ENCODE measurements at regions not wholly inside any gene's neighbourhood (a gene's known extent, or its start where the extent isn't known, plus 50 kb on each side); places are given as distances from the start of the nearest gene placed in this dataset.
"Not testable (repeated sequence)": the region's sequence is repeated elsewhere in the genome, so short reads cannot be mapped to it uniquely, and the experiment has no call there.

DNA sequence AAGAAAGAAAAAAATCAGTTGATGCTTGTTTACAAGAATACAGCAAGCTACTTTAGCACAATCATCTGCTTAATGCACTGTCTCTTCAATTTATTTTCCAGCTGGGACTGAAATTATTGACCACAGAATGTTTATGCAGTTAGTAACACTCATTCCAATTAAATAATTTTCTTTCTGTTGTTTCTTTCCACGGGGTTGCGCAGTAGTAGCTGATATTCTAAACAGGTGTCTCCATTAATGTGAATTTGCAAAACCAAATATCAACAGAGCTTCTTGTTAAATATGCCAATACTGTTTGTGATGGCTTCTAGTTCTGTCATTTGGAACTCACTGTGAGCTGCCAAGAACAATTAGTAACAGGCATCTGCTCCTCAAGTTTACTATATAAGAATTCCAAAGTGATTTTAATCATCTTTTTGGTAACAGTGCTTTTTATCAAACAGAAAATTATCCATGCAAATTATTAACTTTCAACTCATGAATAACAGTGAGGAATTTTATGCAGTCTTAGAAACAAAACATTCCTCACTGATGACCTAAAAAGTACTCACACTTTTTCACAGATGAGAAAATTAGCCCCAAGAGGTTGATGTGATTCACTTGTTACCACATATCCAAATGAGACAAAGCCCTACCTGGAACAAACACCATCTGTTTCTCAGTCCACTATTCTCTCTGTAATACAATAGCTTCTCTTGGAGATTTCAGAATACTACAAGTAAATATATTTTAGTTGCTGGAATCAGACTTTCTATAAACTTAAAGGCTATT lies 567.6 kb upstream of the RGMB start:
- DNase-seq (ENCODE audit: low spot score) = no peak

DNA sequence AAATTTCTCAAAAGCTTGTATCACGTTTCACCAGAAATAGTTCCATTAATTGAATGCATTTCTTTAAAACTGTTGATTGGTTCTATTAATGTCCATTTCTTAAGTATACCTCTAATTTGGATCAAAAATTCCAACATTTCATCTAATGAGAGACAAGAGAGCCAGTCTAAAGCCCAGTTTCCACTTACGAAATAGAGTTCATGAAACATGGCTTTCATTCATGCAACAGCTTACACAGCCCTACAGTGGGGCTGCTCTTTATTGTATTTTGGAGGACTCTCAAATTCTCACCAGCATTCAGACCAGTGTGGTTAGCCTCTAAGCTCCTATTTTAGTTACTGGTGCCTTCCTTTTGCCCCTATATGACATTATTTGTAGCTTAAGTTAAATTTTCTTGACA lies 566.9 kb upstream of the RGMB start:
- DNase-seq (ENCODE audit: low spot score) = no peak

DNA sequence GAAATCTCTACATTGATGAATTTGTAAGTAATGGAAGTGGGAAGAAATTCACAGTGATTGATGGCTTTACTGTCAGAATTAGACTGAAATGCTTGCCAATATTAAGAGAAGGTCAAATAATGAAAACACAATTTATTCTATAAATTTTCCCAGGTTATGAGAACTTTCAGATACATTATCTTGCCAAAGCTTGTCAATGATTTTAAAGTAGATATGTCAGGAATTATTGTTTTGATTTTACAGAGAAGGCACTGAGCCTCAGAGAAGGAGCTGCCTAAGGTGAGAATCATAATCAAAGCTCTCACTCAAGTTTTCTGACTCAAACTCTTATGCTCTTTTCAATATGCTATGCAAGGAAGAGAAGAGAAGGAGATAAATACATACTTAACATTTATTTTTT lies 564.0 kb upstream of the RGMB start:
- no peak for DNase-seq (ENCODE audit: low spot score)

DNA sequence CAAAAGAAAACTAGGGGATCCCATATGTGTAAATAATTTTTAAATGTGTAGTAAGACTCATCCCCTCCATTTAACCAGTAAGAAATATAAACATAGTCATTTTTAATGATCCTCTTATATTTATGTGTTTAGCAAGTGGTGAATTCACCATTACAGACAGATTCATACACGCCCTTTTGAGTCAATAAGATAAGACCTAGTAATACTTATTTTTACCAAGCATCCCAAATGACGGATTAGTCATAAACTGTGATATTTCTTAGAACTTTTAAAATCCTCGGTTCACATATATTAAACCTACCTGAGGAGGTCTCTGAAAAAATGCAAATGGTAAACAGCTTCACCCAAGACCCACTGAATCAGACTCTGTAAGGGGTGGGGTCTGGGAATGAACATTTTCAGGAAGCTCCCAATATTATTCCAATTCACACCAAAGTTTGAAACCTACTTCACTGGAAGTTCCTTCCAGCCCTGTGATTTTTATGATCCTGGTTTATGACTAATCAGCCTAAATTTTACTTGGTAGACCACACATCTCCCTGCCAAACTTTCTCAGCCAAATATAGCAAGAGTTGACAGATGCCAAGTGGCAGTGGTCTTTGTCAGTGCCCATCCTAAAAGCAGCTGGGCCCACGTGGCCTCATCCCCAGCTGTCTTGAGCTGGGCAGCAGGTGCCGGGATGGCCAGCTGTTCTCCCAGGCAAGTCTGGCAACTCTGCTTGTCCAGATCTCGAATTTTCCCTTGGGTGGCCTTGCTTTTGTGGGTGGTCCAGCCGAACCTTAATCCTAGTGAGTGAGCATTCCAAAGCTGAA lies 559.0 kb upstream of the RGMB start:
- no peak for DNase-seq (ENCODE audit: low spot score)

DNA sequence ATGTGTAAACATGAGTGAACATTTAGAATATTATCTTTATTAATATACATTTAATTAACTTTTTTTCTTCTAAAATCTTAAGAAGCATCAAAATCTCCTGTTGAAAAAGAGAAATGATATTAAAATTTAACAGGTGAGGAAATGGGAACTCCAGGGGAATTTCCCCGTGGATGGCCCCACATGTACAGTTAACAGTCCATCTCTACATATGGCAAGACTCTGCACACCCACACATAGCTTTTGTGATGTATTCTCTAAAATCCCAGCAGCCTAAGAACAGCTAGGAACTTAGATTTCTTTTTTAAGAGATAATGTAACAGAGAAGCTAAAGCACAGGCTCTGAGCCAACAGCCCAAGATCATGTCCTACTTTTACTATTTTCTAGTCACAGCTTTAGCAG lies 556.3 kb upstream of the RGMB start:
- DNase-seq (ENCODE audit: low spot score) = no peak

DNA sequence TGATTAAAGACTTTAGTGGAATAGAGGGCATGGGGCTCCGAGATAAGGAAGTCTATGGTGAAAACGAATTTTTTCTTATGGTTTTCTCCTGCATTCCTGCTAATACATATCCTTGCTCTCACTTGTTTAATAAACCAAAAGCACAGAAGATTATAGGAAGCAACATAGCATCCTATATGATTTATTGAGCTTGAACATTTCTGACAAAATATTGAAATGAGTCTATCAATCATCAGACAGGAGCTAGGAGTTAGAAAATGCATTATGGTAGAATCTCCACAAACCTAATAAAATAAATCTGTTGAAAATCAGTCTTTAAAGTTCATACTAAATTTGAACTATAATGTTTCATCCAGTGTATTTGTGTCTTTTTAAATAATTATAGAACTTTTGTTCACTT lies 554.6 kb upstream of the RGMB start:
- no peak for DNase-seq (ENCODE audit: low spot score)

DNA sequence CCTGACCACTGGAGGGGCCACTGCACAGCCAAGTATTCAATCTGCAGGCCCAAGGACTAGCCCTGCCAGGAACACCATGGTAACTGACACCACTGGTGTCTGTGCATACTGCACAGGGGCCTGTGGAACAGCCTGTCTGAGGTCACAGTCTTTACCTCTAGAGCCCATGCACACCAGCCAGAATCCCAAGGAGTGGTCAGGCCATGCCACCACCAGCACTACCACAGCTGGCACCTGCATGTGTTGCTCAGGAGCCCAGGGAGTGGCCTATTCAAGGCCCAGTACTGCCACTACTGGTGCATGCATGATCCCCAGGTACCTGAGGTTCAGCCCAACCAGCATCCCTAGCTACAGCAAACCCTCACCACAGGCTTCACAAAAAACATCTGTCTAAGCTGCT lies 546.0 kb upstream of the RGMB start:
- no peak for DNase-seq (ENCODE audit: low spot score)

DNA sequence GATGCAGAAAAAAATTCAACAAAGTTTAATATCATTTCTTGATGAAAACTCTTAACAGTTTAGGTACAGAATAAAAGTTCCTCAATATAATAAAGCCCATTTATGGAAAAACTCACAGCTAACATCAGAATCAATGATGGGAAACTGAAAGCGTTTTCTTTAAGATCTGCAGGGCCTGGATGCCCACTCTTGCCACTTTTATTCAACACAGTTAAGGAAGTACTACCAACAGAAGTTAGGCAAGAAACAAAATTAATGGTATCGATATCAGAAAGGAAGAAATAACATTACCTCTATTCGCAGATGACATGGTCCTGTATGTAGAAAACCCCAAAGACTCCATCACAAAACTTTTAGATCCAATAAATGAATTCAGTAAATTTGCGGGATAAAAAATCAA lies 542.4 kb upstream of the RGMB start:
- no peak for DNase-seq (ENCODE audit: low spot score)

DNA sequence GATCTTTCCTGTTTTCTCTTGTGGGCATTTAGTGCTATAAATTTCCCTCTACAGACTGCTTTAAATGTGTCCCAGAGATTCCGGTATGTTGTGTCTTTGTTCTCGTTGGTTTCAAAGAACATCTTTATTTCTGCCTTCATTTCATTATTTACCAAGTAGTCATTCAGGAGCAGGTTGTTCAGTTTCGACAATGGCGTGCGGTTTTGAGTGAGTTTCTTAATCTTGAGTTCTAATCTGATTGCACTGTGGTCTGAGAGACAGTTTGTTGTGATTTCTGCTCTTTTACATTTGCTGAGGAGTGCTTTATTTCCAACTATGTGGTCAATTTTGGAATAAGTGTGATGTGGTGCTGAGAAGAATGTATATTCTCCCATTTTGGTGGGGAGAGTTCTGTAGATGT lies 535.7 kb upstream of the RGMB start:
- not testable (repeated sequence) for DNase-seq (ENCODE audit: low spot score)

DNA sequence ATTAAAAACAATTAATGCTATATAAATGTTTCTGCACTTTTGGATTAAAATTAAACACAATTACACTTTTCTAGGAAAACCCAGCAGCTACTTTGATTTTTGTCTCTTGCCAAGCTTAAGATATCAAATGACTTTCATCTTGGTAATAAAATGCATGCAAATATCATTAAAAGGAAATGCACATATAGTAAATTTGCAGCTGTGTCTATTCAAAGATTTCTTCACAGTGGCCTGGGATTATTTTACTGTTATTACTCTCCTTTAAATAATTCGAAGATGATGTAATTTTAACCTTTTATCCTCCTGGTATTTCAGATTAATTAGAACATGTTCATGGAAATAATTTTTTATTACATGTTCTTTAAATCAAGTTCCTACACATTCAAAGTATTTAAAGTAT lies 529.5 kb upstream of the RGMB start:
- DNase-seq (ENCODE audit: low spot score) = no peak

DNA sequence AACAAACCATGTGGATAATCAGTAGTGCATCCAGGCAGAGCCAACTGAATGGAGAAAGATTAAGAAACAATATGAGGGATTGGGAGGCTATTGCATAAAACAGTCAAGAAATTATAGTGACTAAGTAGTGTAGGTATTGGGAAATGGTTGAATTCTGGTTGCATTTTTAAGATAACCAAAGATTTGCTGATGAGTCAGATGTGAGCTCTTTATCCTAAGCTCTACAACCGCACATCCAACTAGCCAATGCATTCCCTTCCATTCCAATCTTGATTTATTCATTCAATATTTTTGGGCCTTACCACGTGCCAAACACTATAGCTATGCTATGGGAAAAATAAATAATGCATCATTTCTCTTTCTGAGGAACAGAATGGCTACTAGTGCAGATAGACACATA lies 524.5 kb upstream of the RGMB start:
- no peak for DNase-seq (ENCODE audit: low spot score)

DNA sequence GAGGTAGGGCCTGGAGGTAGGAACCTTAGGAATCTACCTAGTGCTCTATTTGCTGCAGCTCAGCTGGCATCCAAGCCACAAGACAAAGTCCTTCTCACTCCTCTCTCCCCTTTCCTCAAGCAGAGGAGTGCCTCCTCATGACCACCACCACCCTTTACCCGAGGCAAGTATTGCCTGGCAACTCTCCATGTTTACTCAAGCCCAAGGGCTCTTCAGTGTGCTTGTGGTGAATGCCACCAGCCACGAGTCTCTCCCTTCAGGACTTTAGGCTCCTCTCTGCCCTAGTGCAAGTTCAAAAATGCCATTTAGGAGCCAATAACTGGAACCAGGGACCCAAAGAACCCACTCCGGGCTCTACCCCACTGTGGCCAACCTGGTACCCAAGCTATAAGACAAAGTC lies 514.5 kb upstream of the RGMB start:
- DNase-seq (ENCODE audit: low spot score) = no peak

DNA sequence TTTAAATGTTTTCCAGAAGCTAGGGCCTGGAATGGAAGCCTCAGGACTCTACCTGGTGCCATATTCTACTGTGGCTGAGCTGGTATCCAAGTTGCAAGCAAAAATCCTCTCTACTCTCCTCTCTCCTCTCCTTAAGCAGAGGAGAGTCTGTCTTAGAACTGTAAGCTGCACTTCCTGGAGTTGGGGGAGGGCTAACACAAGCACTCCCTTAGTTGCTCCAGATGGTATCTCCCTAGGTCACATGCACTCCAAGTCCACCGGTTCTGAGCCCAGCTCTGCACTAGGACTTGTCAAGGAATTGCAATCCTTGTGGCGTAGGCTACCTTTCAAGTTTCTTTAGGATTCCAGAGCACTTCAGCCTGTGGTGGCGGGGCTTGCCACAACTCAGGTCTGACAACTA lies 513.9 kb upstream of the RGMB start:
- DNase-seq (ENCODE audit: low spot score) = no peak

DNA sequence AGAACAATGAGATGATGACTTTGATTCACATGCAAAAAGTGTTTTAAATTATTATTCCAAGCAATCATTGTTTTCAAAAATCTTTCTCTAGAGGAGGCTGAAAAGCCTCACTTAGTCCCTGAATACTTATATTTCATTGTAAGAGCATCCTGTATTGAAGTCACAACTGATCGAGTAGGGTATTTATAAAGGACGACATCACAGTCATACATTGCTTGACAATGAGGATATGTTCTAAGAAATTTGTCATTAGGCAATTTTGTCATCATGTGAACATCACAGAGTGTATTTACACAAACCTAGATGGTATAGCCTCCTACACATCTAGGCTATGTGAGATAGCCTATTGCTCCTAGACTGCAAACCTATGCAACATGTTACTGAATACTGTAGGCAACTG lies 510.4 kb upstream of the RGMB start:
- no peak for DNase-seq (ENCODE audit: low spot score)

DNA sequence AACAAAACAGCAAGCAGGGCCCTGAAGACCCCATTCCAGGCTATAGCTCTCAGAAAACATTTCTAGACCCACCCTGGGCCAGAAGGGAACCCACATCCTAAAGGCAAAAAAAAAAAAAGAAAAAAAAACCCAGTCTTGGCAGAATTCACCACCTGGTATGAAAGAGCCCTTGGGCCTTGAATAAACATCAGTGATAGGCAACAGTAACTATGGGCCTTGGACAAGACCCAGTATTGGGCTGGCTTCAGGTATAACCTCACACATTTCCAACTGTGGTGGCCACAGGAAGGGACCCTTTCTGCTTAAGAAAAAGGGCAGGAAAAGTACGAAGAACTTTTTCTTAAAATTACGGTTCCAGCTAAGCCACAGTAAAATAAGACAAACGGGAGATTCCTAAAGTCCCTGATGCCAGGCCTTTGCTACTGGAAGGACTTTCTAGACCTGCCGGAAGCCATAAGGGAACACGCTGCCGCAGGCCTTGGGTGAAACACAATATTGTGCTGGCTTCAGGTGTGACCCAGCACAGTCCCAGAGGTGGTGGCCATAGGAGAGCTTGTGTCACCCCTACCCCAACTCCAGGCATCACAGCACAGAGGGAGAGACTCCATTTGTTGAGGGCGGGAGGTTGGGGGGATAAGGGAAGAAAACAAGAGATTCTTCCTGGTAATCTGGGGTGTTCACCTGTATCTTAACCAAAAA lies 505.2 kb upstream of the RGMB start:
- DNase-seq (ENCODE audit: low spot score) = no peak

DNA sequence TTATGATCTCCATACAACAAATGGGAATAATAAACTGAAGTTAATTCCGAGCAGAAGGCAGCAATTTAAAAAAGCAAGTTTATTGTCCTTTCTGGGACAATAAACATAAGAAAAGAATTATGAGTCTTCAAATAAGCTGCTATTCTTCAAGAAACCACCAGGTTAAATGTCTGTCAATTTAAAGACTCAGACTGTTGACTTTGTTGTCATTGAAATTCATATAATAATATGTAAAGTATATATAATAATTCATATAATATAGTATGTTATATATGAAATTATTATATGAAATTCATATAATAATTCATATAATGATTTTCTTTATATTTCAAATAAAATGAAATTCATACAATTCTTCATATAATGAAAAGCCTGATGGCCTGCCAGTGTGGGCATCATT lies 497.5 kb upstream of the RGMB start:
- no peak for DNase-seq (ENCODE audit: low spot score)

DNA sequence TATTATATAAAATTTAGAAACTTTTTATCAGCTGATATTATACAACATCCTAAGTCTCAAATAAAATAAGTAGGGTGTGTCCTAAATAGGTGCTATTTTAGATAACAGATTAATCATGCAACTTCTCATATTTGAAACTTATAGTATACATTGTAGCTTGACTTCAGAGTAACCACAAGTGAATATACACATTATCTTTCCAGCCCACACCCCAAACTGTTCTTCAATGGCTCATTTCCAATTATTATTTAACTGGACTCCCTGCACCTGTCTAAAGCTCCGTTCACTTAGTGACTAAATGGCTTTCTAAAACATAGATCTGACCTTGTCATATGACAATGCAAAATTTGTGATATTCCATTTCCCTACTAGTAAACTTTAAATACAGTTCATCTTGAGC lies 490.9 kb upstream of the RGMB start:
- DNase-seq (ENCODE audit: low spot score) = no peak

DNA sequence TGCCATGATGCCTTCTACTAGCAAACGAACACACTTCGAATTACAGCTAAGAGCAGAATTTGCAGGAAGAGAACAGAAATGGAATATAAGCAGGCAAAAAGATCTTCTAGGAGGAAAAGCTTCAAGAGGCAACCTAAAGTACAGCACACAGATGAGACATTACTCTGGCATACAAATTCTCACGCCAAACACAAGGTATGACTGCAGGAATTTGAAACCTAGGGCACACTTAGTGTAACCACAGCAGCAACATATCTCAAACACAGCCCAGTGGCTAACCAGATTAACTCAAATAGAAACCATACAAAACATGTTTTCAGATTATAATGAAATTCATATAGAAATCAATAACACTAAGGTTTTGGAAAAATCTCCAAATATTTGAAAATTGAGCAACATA lies 481.0 kb upstream of the RGMB start:
- DNase-seq (ENCODE audit: low spot score) = no peak

DNA sequence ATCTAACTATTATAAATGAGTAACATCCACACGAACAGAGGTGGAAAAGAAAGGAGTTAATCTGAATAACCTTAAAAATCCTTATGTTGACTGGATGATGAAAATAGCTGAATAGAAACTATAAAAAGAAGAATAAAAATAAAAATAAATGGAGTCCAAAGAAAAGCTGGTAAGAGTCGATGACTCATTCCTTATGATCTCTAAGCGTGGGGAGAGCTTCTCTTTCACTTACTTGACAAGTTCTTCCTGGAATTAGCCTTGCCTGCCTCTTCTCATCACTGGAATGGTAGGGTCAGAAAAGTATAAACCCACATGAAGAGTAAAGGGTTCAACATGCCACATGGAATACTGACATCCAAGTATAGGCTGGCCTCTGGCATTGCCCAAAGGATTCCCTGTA lies 477.0 kb upstream of the RGMB start:
- no peak for DNase-seq (ENCODE audit: low spot score)

DNA sequence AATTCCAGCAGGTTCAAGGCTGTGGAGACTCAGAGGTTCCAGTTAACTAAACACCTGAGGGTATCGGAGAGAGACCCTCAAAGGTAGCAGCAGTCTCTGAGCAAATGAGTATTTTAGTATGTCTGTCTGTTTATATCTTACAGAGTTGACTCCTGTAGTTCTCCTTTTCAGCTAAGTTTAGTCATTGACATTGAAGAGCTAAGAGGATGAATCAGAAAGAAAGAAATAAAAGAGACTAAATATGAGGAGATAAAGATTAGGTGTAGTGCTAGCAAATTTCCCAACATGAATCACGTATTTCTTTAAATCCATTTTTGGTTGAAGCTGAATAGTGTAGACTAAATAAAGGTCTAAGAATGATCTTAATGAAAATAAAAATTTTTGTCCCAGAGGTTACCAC lies 474.0 kb upstream of the RGMB start:
- no peak for DNase-seq (ENCODE audit: low spot score)

DNA sequence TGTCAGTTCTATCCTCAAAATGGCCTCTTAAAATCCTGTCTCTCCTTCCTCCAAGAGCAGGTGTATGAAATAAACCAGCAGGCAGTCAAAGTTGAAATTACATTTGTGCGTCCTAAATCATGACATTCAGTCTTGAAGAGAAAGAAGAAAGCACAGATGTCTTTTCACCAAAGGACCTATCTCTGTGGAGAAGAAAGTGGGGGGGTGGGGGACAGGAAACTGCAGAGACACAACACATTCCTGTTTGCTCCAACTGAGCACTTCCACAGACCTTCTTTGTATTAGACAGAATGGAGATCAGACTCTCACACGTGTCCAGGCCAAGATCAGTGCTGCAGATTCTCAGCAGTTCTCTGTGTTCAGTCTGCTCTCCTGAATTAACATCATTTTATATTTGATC lies 471.9 kb upstream of the RGMB start:
- peak; percentile 17 for DNase-seq (ENCODE audit: low spot score)

DNA sequence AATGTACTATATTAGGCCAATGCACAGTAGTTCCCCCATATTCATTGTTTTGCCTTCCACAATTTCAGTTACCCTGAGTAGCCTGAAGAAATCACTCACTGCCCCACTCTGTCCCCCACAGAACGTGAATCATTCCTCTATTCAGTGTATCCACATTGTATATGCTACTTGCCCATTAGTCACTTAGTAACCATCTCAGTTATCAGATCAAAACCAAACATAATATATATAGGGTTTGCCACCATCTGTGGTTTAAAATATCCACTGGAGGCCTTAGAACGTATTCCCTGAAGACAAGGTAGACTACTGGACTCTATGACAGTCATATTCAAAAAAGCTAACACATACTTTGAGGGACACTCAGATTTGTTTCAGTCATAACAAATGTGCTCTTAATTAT lies 465.7 kb upstream of the RGMB start:
- DNase-seq (ENCODE audit: low spot score) = no peak

DNA sequence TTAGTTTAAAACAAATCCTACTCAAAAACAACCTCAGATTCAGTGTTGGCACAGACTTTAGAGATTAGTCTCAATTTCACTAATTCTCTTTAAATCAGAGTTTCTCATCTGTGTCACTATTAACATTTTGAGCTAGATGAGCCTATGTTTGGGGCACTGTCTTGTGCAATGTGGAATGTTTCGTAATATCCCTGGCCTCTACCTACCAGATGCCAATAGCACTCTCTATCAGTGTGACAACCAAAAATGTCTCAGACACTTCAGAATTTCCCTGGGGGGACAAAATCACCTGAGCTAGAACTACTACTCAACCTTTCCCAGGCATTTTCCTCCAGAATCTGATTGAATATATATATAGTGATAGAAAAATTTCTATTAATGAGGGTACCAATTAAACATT lies 465.2 kb upstream of the RGMB start:
- DNase-seq (ENCODE audit: low spot score) = no peak

Data from putamen (tissue), 1 donor.